Right lobe of liver (tissue), 4 donors: ENCODE measurements at regions not wholly inside any gene's neighbourhood (a gene's known extent, or its start where the extent isn't known, plus 50 kb on each side); places are given as distances from the start of the nearest gene placed in this dataset.

Experiments used
- CTCF ChIP-seq, 4 donors: fragments of 200-600 bp in 3 of 4; fragments of 450-650 bp in 1 of 4; IDR thresholded peaks; one replicate each; pipeline versions ENCODE4 v1.5.1 to v1.8.0; 2016 to 2022; ENCODE audit warnings: antibody characterized with exemption in 4 of 4, mild to moderate bottlenecking in 2 of 4
- POLR2A ChIP-seq: fragments of 450-650 bp; IDR thresholded peaks from one replicate; pipeline ENCODE4 v1.6.1; 2017; ENCODE audit warnings: antibody characterized with exemption, mild to moderate bottlenecking
- donor health status: DM: no; HTN: no; CAD: no.
- donor health status: DM: no; HTN: no; CAD: no.
- donor health status: DM: no; HTN: yes; CAD: no.

- TF ChIP-seq CTCF (IDR thresholded peaks at IDR 0.05) (no peak), POLR2A (no peak)
These were observed 137.2 kb upstream of the SMARCA2 start for GRCh38 chr9:1877951-1878350.
